RPMI8226 (cell line): ENCODE measurements at regions not wholly inside any gene's neighbourhood (a gene's known extent, or its start where the extent isn't known, plus 50 kb on each side); places are given as distances from the start of the nearest gene placed in this dataset.

Source experiments
- DNase-seq: peaks from one replicate; pipeline ENCODE4 v3.0.0-alpha.2; 2015

DNA sequence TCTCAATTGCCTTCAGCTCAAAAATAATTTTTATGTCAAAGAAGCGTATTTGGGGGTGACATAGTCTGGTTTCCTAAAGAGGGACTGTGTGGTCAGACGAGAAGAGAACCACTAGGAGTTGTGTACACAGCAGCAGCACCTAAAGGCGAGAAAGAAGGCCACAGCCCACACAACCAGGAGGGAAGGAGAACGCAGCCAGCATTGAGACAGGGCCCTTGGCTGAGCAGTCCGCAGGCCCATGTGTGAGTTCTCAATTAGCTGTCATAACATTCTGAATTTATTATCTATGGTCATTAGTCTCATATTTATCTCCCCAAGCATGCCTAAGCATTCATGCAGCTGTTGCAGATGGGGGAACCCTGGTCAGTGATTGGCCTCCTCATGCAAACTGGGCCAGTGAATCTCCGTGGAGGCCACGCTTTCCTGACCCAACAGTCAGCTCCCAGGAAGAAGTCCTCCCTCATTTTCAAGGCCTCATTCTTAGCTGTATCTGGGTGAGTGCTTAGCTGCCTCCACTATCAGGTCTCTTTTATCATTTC, 81.2 kb upstream of the ATF7IP start:
- DNase-seq, result no peak

DNA sequence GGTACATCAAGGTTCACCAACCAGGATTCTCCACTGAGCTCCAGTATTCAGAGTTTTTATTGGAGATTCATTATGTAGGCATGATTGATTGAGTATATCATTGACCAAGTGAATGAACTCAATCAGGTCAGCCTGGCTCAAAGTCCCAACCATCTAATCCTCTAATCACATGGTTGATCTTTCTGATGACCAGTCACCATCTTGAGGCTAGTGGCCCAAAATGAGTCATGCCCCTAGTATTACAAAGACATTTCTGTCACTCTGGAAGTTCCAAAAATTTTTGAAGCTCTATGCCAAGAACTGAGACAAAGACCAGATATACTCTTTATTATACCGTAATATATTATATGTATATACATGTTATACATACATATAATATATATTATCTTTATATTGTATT, 75.9 kb upstream of the ATF7IP start:
- DNase-seq, result no peak

DNA sequence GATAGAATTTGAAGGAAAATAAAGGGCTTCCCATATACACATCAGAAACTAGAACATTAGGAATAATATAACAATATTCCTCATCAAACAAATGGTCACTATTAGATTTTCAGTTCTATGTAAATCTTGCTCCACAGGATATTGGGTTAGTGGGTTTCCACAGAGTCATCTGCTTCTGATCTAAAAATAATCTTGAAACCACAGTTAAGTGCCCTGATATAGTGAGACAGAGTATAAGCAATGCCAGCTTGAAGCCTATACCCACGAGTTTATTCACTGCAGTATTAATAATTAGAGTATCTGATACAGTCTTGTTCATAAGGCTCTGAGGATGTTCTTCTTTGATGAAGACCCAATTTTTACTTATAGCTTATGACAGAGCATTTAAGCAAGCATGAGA, 74.5 kb upstream of the ATF7IP start:
- no peak for DNase-seq

DNA sequence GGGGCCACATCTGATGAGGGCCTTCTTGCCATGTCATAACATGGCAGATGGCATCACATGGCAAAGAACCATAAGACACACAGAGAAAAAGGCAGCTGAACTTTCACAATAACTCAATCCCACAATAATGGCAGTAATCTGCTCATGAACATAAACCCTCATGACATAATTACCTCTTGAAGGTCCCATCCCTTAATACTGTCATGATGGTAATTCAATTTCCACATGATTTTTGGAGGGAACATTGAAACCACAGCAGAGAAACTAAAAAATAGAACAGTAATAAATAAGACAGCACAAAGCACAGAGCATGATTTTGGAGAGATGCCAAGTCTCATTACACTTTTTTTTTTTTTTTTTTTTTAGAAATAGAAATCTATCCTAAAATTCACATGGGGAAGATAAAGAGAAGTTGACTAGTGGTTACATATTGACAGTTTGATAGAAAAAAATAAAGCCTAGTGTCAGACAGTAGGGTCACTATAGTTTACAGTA, 61.8 kb upstream of the ATF7IP start:
- no peak for DNase-seq

DNA sequence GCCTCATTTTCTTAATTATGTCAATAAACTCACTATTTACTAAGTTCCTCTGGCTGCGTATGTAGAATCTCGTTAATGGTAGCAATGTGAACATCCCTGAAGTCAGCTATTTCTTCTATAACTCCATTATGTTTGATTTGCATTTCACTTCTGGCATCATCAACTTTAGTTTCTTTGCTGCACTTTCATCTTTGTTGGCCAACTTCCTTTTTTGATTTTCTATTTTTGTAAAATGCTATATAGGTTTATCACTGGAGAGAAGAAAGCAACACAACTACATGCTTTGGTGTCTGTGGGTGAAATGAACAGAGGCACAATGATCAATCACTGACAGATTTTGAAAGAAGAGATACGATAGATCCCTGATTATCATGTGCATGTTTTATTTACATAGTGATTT, 58.5 kb upstream of the ATF7IP start:
- DNase-seq, result no peak

DNA sequence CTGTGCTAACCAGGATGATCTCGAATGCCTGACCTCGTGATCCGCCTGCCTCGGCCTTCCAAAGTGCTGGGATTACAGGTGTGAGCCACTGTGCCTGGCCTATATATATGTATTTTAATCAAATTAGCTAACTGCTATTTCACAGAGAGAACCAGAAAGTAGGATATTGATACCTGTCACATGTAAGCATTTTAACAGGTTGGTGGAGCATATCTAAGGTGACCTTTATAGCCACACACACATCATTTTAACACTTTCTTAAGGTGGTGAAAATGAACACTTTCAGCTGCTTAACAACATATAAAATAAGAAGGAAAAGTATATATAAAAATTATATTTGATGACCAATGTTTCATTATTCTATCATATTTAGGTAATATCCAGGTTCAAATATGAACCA, 57.0 kb upstream of the ATF7IP start:
- DNase-seq, result no peak

DNA sequence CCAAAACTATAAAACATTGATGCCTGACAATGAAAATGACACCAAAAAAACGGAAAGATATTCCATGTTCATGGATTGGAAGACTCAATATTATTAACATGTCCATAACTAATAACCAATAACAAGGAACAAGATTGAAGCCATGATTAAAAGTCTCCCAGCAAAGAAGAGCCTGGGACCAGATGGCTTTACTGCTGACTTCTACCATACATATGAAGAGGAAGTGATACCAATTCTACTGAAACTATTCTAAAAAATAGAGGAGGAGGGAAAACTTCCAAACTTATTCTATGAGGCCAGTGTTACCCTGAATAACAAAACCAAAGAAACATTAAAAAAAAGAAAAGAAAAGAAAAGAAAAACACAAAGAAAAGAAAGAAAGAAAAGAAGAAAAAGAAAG, 54.6 kb upstream of the ATF7IP start:
- peak; percentile 30 for DNase-seq

DNA sequence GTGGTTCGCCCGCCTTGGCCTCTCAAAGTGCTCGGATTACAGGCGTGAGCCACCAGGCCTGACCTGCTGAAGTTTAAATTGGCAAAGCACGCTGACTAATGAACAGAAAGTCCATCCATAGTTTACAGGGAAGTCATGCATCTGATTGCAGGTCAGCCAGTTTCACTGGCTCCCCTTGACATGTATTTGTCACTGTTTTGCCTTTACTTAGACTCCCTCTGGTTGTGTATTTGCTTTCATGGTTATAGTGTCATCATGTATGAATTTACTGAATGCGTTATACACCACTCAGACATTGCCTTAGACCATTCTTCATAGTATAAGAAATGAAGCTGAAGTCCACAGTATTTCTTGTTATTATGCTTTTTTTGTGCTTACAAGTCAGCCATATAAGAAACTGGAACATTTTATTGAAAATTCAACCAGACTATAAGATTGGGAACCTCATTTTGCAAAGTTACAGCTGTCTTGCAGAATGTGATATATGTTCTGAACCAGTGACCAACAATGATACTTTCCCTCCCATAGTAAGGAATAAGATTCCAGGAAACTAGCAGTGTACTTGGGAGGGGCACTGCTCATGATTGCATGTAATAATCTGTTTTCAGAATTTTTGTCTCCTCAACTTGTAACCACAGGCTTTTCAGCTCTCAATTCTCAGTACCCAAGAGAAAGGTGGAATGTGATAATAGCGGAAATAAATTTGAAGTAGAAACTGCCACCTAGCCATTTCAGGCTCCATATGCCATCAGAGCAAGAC, 51.9 kb upstream of the ATF7IP start:
- no peak for DNase-seq

DNA sequence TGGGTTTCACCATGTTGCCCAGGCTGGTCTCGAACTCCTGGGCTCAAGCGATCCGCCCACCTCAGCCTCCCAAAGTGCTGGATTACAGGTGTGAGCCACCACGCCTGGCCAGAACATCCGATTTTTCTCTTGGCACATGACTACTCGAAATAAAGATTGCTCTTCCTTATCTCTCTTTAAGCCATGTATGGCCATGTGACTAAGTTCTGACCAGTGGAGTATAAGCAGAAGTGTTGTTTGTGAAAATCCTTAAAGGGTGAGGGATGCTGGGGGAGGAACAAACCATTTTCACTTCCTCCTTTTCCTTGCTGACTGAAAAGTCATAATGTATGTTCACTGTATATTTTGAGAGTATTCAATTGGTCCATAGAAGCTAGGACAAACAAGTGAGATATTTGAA, 50.7 kb upstream of the ATF7IP start:
- DNase-seq, result peak; percentile 64

DNA sequence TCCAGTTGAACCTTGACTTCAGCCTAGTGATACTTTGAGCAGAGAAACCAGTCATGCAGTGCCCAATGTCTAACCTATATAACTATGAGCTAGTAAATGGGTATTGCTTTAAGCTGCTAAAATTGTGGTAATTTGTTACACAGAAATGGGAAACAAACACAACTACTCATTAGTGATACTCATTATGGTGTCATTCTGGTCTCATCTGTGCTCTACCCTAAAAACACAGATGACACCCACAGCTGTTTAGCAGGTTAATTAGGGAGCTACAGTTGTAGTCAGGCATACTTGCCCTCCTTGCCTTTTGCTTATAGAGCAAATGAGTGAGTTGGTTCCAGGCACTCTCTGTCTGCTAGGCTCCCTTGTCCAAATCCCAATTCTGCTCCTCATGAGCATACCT, 50.0 kb upstream of the ATF7IP start:
- no peak for DNase-seq
